HG03460 (cell line): ENCODE measurements at regions not wholly inside any gene's neighbourhood (a gene's known extent, or its start where the extent isn't known, plus 50 kb on each side); places are given as distances from the start of the nearest gene placed in this dataset.
"Not testable (repeated sequence)": the region's sequence is repeated elsewhere in the genome, so short reads cannot be mapped to it uniquely, and the experiment has no call there.

Source experiments
- ATAC-seq: cut with Tn5 transposase; IDR thresholded peaks from one replicate; pipeline ENCODE4 v1.9.1; 2021; ENCODE audit not compliant: unreplicated experiment

DNA sequence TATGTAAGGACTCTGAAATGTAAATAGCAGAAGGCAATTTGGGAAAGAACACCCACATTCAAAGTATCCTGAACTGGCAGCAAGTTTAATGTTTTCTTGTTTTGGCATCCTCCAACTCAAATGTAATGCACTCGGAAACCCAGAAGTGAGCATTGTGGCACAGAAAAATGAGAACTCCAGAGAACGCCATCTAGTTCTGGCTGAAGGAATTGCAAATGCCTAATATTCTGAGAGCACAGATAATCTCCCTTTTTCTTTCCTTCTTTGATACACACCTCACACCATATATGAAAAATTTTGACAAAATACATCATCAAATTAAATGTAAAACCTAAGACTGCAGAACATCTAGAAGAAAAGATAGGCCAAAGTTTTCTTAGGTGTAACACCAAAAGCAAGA is 52.1 kb downstream of the PWWP3B start:
- no peak for ATAC-seq

DNA sequence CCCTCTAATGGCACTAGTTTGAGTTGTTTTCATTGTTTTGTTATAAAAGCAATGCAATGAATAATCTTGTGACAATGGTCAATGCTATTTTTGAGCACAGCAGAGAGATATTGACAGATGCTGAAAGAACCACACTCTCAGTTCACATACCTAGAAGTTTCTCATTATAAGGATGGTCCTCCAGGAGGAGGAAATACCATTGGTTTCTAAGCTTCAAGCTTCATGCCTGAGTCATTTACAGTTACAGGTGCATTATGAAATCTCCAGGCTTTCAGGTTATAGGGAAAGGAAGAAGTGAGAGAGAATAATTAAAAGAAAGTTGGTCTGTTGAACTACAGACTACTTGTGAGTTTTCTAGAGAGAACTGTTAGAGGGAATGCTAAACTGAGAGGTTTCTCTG is 75.3 kb downstream of the PWWP3B start:
- no peak for ATAC-seq

DNA sequence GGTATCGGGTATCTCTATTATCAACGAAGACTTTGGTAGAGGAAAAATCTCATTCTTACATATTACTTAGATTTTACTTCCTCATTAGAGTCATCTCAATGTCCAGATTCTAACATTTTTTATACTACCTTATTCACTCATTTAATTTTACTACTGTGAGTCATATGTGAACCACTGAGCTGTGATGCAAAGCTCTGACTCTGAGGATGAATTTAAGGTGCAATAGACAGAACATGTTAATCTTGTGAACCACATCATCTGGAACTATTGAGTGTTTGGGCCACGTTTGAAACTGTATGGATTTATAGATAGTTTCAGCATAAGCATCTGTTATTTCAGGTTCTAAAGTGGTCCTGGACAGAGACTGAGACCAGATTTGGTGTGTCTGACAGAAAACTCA is 78.4 kb downstream of the PWWP3B start:
- ATAC-seq: no peak

DNA sequence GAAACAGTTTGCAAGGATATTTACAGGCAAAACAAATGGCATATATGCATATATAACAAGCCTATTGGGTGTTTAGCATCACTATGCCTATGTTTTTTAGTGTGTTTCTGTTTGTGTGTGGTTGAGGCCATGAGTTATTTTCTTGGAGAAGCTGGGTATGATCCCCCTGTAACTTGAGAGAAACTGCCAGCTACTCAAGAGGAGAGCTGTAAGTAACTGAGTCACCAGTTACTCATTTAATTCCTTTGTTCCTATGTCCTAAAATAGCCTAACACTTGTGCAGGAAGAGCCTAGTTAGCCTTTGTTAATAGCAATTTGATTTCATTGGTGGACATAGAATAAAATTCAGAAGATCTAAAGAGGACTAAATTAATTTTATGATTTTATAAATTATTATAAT is 79.1 kb downstream of the PWWP3B start:
- no peak for ATAC-seq

DNA sequence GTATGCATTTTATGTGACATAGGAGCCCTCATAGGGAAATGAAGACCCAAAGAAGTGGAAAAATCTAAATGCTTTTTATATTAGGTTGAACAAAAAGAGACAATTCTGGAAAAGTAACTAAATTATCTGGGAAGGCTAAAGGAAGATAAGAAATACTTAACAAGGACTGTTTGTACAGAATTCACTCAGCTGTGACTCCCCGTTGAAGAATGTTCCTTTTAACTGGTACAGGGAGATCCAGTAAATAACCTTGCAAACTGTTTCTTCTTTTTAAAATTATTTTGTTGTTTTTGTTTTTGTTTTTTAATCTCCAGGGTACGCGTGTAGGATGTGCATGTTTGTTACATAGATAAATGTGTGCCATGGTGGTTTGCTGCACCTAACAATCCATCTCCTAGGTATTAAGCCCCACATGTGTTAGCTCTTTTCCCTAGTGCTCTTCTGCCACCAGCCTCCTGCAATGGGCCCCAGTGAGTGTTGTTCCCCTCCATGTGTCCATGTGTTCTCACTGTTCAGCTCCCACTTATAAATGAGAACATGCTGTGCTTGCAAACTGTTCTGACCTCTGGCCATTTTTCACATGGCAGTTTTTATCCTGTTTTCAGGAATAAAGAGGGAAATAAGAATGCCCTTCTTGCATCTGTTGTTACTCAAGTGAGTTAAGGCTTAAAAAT is 81.7 kb downstream of the PWWP3B start:
- no peak for ATAC-seq

DNA sequence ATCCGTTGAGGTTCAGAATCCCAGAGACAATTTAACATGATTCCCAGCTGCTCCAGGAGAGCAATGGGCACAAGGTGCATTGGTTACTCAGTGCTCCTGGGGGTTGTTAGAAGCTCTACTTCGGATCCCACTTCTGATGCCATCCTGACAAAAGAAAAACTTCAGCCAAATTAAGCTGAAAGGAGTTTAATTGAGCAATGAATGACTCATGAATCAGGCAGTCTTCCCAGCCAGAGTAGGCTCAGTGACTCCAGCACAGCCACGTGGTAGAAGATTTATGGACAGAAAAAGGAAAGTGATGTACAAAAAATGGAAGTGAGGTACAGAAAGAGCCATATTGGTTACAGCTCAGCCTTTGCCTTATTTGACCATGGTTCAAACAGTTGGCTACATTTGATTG is 95.7 kb downstream of the PWWP3B start:
- ATAC-seq: no peak

DNA sequence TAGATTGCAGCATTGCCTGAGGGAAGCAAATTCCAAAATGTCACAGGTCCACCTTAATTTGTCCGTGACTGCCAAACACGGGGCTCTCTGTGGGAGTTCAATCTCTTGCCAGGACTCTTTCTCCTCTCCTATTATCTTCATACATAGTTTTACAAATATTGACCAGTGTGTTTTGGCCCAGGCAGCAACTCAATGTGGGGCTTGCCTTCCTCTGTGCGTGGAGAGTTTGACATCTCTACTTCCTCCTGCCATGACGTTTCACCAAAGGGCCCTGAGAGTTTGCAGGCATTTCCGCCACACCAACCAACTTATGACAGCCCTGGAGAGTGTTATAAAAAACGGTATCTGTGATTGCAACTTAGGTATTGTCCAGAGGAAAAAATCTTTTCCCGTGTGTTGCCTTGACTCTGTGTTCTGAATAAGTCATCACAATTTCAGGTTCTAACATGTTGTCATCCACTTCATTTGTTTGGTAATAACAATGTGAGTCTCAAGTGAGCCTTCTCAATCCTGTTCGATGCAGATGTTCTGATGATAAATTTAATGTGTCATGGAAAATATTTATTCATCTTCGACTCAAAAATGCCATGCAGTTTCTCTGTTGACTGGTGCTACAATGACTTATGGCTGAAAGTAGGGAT is 106.0 kb downstream of the PWWP3B start:
- ATAC-seq: not testable (repeated sequence)

DNA sequence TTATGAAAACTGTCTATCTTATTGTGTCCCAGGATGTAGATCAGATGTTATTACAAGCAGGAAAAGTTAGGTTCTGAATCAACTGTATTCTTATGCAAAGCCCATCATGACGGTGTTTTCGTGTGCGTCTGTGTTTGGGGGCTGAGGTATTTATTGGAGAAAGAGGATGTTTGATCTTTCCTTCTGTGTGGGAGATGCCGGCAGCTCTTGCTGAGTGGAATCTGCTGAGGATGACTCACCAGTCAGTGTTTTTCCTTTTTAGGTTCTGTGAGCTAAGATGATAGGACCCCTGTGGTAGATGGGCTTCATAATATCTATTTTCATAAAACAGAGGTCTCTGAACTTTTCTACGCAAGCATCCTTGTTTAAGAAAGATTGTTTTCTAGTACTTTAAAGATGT is 107.1 kb downstream of the PWWP3B start:
- not testable (repeated sequence) for ATAC-seq

DNA sequence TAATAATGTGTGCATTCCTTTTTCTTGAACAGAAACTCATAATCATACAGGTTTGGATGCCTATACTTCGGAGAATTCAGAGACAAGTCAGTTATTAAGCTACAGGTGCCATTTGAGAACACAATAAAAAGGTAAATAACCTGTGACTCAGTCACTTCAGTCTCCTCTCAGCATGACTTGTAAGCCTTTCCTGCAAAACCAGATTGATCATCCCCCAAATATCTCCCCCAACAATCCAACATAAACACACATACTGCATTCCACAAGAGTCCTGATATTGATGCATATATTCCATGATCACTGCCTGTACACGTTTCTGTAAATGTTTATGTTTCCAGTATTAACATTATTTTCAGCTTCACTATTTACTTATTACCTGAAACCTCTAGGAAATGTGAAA is 110.8 kb downstream of the PWWP3B start:
- ATAC-seq: no peak

DNA sequence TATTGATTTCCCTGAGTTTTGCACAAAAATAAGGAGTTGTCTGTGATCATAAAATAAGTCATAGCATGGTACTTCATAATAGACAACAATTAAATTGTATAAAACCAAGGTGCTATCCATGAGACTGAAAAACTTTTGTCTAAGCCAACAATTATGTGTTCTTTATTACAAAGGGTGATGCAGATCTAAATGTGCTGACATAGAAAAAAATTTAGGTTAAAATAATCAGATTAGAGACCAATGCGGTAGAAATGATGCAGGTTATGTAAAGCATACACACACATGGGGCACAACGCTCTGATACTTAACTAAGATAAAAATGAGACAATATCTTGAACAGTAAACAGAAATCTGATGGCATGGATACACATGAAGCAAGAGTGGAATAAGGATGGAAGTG is 113.3 kb downstream of the PWWP3B start:
- no peak for ATAC-seq

DNA sequence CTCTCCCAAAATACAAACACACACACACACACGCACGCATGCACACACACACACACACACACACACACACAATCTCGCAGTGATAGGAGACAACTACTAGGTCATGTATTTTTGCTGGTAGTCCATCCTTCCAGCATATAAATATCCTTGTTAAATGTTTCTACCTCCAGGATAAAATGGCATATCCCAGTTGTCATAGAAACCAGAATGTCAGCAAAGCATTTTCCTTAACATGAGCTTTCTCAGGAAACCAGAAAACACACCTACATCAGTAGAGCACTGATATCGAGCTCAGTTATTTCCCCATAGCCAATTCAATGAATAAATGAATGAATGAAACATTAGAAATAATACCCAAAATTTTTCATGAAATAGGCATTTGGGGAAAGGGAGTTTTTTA is 115.7 kb downstream of the PWWP3B start:
- ATAC-seq: no peak

DNA sequence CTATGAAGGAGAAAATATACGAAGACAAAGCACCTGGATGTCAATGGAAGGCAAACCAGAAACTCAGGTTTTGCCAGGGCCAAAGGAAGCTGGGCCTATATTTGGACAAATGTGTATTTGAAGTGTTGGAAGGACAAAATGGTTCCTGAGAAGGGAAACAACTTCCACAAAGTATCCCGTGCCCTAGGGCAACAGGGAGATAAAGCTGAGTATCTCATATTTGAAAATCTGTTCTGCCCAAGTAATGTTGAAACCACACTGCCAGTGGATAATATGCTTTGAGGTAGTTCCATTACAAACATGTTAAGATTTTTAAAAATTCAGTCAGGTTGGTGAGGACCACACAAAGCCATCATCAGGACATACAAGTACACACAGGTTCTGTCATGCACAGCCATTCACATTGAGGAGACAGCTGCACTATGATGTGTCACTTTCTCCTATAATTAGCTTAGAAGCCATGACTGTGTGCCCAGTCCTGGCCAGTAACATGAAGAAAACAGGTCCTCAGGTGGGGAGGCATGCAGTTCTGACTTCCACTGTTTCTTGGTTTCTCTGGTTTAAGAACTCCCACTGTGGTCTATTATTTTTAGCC is 116.4 kb downstream of the PWWP3B start:
- ATAC-seq: no peak

DNA sequence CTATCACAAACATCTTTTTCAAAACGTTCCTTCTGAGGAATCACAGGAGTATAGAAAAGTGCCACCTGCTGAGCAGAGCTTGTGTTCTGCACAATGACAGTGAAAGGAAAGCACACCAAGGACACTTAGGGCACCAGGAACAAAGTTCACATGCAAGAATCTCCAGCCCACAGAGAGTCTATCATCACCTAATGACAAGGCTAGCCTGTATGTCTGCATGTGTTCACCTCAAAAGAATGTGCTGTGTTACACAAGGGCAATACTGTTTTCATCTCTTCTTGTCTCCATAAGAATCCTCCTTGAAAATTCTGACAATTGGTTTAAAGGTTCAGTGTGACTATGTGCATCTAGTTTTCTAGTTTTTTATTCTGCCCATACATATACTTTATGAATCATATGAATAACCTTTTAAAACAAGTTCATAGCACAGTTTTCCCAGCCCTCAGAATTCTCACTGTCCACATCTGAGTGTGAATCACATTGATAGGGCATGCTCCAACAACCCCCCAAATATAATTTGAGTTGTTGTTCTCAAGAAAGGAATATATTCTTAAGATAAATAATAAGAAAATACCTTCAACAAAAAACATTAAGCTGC is 118.0 kb downstream of the PWWP3B start:
- no peak for ATAC-seq

DNA sequence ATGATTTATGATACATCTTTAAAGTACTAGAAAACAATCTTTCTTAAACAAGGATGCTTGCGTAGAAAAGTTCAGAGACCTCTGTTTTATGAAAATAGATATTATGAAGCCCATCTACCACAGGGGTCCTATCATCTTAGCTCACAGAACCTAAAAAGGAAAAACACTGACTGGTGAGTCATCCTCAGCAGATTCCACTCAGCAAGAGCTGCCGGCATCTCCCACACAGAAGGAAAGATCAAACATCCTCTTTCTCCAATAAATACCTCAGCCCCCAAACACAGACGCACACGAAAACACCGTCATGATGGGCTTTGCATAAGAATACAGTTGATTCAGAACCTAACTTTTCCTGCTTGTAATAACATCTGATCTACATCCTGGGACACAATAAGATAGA is 122.7 kb downstream of the PWWP3B start:
- ATAC-seq: not testable (repeated sequence)

DNA sequence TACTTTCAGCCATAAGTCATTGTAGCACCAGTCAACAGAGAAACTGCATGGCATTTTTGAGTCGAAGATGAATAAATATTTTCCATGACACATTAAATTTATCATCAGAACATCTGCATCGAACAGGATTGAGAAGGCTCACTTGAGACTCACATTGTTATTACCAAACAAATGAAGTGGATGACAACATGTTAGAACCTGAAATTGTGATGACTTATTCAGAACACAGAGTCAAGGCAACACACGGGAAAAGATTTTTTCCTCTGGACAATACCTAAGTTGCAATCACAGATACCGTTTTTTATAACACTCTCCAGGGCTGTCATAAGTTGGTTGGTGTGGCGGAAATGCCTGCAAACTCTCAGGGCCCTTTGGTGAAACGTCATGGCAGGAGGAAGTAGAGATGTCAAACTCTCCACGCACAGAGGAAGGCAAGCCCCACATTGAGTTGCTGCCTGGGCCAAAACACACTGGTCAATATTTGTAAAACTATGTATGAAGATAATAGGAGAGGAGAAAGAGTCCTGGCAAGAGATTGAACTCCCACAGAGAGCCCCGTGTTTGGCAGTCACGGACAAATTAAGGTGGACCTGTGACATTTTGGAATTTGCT is 123.8 kb downstream of the PWWP3B start:
- not testable (repeated sequence) for ATAC-seq

DNA sequence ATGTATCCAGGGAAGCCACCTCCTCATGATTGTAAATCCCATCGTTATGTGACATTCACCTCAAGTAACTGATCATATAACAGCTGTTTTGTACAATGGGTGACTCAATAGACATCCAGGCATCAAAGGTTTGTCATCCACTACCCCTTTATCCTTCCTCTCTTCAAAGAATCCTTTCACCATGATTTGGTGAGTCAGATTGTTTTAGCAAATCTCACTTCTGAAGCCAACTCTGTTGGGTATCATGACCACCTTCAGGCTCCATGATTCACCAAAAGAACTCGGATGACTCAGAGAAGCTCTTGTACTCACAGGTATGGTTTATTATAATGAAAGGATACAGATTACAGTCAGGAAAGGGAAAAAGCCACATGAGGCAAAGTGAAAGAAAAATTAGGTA is 132.1 kb downstream of the PWWP3B start:
- no peak for ATAC-seq

DNA sequence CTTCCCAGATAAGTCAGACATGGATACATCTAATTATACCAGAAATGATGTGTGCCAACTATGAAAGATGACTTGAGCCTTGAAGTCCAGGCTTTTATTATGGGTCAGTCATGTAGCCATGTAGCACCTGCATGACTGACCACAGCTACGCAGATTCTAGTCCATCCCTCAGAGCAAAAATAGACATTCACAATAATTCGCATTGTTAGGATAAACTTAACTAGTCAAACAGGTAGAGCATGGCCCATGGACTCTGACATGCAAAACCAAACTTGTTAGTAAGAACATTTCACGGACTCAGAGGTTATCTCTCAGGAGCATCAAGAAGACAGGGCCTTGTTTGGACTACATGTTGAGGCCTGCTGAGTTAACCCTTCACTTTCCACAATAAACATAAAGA is 132.6 kb downstream of the PWWP3B start:
- no peak for ATAC-seq

DNA sequence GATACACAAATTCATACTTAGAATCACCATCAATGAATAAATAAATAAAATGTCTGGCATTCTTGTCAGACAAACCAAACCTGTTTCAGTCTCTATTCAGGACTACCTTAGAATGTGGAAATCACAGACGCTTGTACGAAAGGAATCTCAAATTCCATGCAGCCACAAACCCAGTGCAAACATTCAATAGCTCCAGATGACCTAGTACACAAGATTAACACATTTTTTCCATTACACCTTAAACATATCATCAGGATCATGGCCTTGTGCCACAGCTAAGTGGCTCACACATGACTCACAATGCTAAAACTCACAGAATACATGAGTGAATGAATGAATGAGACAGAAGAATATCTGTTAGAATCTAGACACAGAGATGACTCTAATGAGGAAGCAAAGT is 134.2 kb downstream of the PWWP3B start:
- no peak for ATAC-seq

DNA sequence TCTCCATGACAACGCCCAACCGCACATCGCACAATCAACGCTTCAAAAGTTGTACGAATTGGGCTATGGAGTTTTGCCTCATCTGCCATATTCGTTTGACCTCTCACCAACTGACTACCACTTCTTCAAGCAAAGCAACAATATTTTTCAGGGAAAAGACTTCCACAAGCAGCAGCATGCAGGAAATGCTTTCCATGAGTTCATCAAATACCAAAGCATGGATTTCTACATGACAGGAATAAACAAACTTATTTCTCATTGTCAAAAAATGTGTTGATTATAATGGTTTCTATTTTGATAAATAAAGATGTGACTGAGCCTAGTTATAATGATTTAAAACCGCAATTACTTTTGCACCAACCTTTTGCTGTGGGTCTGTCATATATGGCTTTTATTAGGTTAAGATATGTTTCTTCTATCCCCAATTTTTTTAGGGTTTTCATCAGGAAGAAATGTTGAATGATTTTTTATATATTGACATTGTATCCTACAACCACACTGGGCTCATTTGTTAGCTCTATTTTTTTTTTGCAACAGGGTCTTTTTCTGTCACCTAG is 138.4 kb downstream of the PWWP3B start:
- no peak for ATAC-seq

DNA sequence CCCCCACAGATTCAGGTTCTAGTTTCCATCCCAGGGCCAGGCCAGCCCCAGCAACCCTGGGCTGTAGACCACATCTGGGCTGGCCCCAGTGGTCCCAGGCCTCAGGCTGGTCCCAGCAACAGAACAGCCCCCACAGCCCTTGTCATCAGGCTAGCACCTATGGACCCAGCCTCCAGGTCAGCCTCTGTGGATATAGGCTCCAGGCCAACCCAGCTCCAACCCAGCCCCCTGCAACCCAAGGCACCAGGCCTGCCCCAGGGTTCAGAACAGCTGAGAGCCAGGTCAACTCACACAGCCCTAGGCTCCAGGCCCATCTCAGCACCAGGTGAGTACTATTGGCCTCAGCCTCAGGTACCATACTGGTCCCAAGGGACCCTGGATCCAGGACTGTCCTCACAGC is 155.3 kb downstream of the PWWP3B start:
- ATAC-seq: no peak

DNA sequence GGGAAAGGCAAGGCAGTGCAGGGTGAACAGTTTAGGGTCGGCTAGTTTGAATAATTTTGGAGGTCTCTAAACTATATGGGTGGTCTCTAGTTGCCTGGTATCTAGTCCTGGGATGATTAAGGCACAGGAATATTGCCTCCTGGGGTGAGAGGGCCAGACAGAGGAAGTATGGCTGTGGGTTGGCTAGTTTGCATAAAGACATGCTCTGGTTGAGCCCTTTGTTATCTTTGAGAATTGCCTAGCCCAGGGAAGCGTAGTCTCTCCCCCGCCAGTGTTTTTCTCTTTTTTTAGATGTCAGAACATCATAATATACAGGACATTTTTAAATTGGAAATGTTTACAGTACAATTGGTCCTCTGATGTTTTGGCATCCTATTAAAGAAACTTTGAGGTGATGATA is 163.5 kb downstream of the PWWP3B start:
- no peak for ATAC-seq

DNA sequence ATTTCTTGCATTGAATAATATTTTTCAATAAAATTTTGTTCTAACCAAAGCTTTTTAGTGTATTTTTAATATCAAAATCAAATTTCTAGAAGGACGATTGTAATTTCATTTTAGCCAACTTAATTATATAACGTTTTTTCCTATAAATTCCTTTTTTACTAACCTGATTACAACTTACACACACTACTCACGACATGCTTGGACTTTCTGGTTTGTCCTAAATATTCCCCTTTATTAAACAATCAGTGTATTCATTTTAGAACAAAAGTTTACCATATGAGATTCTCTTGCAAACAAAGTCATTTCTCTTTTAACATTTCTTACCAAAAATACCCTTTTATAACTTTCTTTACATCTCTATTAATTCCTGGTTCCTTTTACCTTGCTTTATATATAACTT is 173.7 kb downstream of the PWWP3B start:
- no peak for ATAC-seq
